HEK293 (cell line): ENCODE measurements at regions not wholly inside any gene's neighbourhood (a gene's known extent, or its start where the extent isn't known, plus 50 kb on each side); places are given as distances from the start of the nearest gene placed in this dataset.

Experiments used
- ATF2 ChIP-seq: fragments of 450-650 bp; formaldehyde crosslinking; IDR thresholded peaks from 2 replicates; pipeline ENCODE4 v1.5.1; 2016; ENCODE audit warnings: missing biosample characterization, missing genetic modification characterization, low read depth
- CTCF ChIP-seq: fragments of 450-650 bp; formaldehyde crosslinking; IDR thresholded peaks from 2 replicates; pipeline ENCODE4 v1.5.1; 2016; ENCODE audit warnings: missing biosample characterization, missing genetic modification characterization
- EGR2 ChIP-seq: fragments of 450-650 bp; formaldehyde crosslinking; IDR thresholded peaks from 2 replicates; pipeline ENCODE4 v1.5.1; 2016; ENCODE audit warnings: low read depth, missing biosample characterization, missing genetic modification characterization
- FEZF1 ChIP-seq: fragments of 450-650 bp; formaldehyde crosslinking; IDR thresholded peaks from 2 replicates; pipeline ENCODE4 v1.5.1; 2016; ENCODE audit warnings: missing biosample characterization, missing genetic modification characterization
- GLIS2 ChIP-seq: fragments of 450-650 bp; formaldehyde crosslinking; IDR thresholded peaks from 2 replicates; pipeline ENCODE4 v1.5.1; 2016; ENCODE audit warnings: missing biosample characterization, missing genetic modification characterization
- PRDM10 ChIP-seq: fragments of 450-650 bp; formaldehyde crosslinking; IDR thresholded peaks from 2 replicates; pipeline ENCODE4 v1.5.1; 2016; ENCODE audit warnings: missing biosample characterization, missing genetic modification characterization
- PRDM2 ChIP-seq: fragments of 450-650 bp; formaldehyde crosslinking; IDR thresholded peaks from 2 replicates; pipeline ENCODE4 v1.5.1; 2016; ENCODE audit warnings: missing biosample characterization, missing genetic modification characterization, borderline replicate concordance
- REST ChIP-seq: fragments of 450-650 bp; formaldehyde crosslinking; IDR thresholded peaks from 2 replicates; pipeline ENCODE4 v1.5.1; 2016; ENCODE audit warnings: missing biosample characterization, missing genetic modification characterization
- SP3 ChIP-seq: fragments of 450-650 bp; formaldehyde crosslinking; IDR thresholded peaks from 2 replicates; pipeline ENCODE4 v1.5.1; 2016; ENCODE audit warnings: missing biosample characterization, missing genetic modification characterization
- SP7 ChIP-seq: fragments of 450-650 bp; formaldehyde crosslinking; IDR thresholded peaks from 2 replicates; pipeline ENCODE4 v1.5.1; 2016; ENCODE audit warnings: missing biosample characterization, missing genetic modification characterization
- YY1 ChIP-seq: fragments of 450-650 bp; formaldehyde crosslinking; IDR thresholded peaks from 2 replicates; pipeline ENCODE4 v1.5.1; 2018; ENCODE audit warnings: missing biosample characterization, missing genetic modification characterization
- ZEB2 ChIP-seq: fragments of 450-650 bp; formaldehyde crosslinking; IDR thresholded peaks from 2 replicates; pipeline ENCODE4 v1.5.1; 2016; ENCODE audit warnings: missing biosample characterization, missing genetic modification characterization
- ZIC2 ChIP-seq: fragments of 450-650 bp; formaldehyde crosslinking; IDR thresholded peaks from 2 replicates; pipeline ENCODE4 v1.5.1; 2016; ENCODE audit warnings: missing biosample characterization, missing genetic modification characterization
- ZNF24 ChIP-seq: fragments of 450-650 bp; formaldehyde crosslinking; IDR thresholded peaks from 2 replicates; pipeline ENCODE4 v1.5.1; 2016; ENCODE audit warnings: missing biosample characterization, missing genetic modification characterization
- ZNF266 ChIP-seq: fragments of 450-650 bp; formaldehyde crosslinking; IDR thresholded peaks from 2 replicates; pipeline ENCODE4 v1.5.1; 2016; ENCODE audit warnings: missing biosample characterization, missing genetic modification characterization, low read depth
- ZNF335 ChIP-seq: fragments of 450-650 bp; formaldehyde crosslinking; conservative IDR thresholded peaks from 2 replicates; pipeline ENCODE4 v1.5.1; 2016; ENCODE audit warnings: missing biosample characterization, missing genetic modification characterization
- ZNF426 ChIP-seq: fragments of 450-650 bp; formaldehyde crosslinking; IDR thresholded peaks from 2 replicates; pipeline ENCODE4 v1.5.1; 2017; ENCODE audit warnings: missing biosample characterization, missing genetic modification characterization, mild to moderate bottlenecking, inconsistent platforms, moderate library complexity
- ZNF629 ChIP-seq: fragments of 450-650 bp; formaldehyde crosslinking; IDR thresholded peaks from 2 replicates; pipeline ENCODE4 v1.5.1; 2017; ENCODE audit warnings: missing biosample characterization, missing genetic modification characterization
- ZNF692 ChIP-seq: fragments of 450-650 bp; formaldehyde crosslinking; IDR thresholded peaks from 2 replicates; pipeline ENCODE4 v1.5.1; 2016; ENCODE audit warnings: missing biosample characterization, missing genetic modification characterization

- no peak for TF ChIP-seq PRDM2 (tag by site-specific recombination)
- TF ChIP-seq YY1 (tag by site-specific recombination) = no peak
- peak; percentile 29; the same call in 1 of the 2 replicates for TF ChIP-seq ZNF692 (tag by site-specific recombination)
- 0 out of 2 replicates have a peak, but pooled peaks have one; percentile 8 for TF ChIP-seq FEZF1 (tag by site-specific recombination)
- TF ChIP-seq SP3 (tag by site-specific recombination) = no peak
- no peak for TF ChIP-seq CTCF (tag by site-specific recombination)
- TF ChIP-seq SP7 (tag by site-specific recombination) = 0 out of 2 replicates have a peak, but pooled peaks have one; percentile 8
- TF ChIP-seq ZNF335 (tag by site-specific recombination) = 0 out of 2 replicates have a peak, but pooled peaks have one; percentile 46
- TF ChIP-seq ZNF629 (tag by site-specific recombination) = peak; percentile 43
- peak; percentile 97 for TF ChIP-seq PRDM10
- TF ChIP-seq REST (tag by site-specific recombination) = peak; percentile 76; the same call in 1 of the 2 replicates
- TF ChIP-seq EGR2 = 0 out of 2 replicates have a peak, but pooled peaks have one; percentile 15
- peak; percentile 25; the same call in 1 of the 2 replicates for TF ChIP-seq ZIC2 (tag by site-specific recombination)
- no peak for TF ChIP-seq ZNF426
- peak; percentile 50; the same call in 1 of the 2 replicates for TF ChIP-seq GLIS2 (tag by site-specific recombination)
- TF ChIP-seq ZNF24 (tag by site-specific recombination) = peak; percentile 42; the same call in 1 of the 2 replicates
- no peak for TF ChIP-seq ZNF266 (tag by site-specific recombination)
- TF ChIP-seq ATF2 (tag by site-specific recombination) = peak; percentile 59; the same call in 1 of the 2 replicates
- peak; percentile 8; the same call in 1 of the 2 replicates for TF ChIP-seq ZEB2 (tag by site-specific recombination)
These were observed 121.1 kb downstream of the FOXD2 start (continued) for GRCh38 chr1:47558601-47559593.
